ENCODE measurements at regions not wholly inside any gene's neighbourhood (a gene's known extent, or its start where the extent isn't known, plus 50 kb on each side); places are given as distances from the start of the nearest gene placed in this dataset.

- H3K36me3 ChIP-seq (replicated peaks; ENCODE audit: control insufficient read depth, insufficient read depth, low read length) = no peaks in the 10 kb centered on the region
- DNase-seq = no peak
- no peaks in the 10 kb centered on the region for H3K27me3 ChIP-seq (ENCODE audit: control insufficient read depth, insufficient read depth, low read length)
- no peak overlapping the region for H3K4me3 ChIP-seq (ENCODE audit: insufficient read depth, low read depth, low read length)
Observed at GRCh38 chr5:61274511-61274911, 57.5 kb upstream of the ZSWIM6 start.

GRCh38 chr5:61275841-61276240 lies 56.2 kb upstream of the ZSWIM6 start:
- Histone ChIP-seq H3K4me3 (ENCODE audit: insufficient read depth, low read depth, low read length) (no peak overlapping the region), H3K36me3 (replicated peaks; ENCODE audit: control insufficient read depth, insufficient read depth, low read length) (no peaks in the 10 kb centered on the region), H3K27me3 (ENCODE audit: control insufficient read depth, insufficient read depth, low read length) (no peaks in the 10 kb centered on the region)
- DNase-seq = no peak

GRCh38 chr5:61277190-61277589 lies 54.9 kb upstream of the ZSWIM6 start:
- Histone ChIP-seq H3K4me3 (ENCODE audit: insufficient read depth, low read depth, low read length) (no peak overlapping the region), H3K27me3 (ENCODE audit: control insufficient read depth, insufficient read depth, low read length) (no peaks in the 10 kb centered on the region), H3K36me3 (replicated peaks; ENCODE audit: control insufficient read depth, insufficient read depth, low read length) (no peaks in the 10 kb centered on the region)
- peak; percentile 30 for DNase-seq

- Histone ChIP-seq H3K27me3 (ENCODE audit: control insufficient read depth, insufficient read depth, low read length) (no peaks in the 10 kb centered on the region), H3K4me3 (ENCODE audit: insufficient read depth, low read depth, low read length) (no peak overlapping the region), H3K36me3 (replicated peaks; ENCODE audit: control insufficient read depth, insufficient read depth, low read length) (no peaks in the 10 kb centered on the region)
- DNase-seq = no peak
Observed at GRCh38 chr5:61277781-61278180, 54.3 kb upstream of the ZSWIM6 start.

GRCh38 chr5:61279725-61280124 lies 52.3 kb upstream of the ZSWIM6 start:
- H3K36me3 ChIP-seq (replicated peaks; ENCODE audit: control insufficient read depth, insufficient read depth, low read length) = no peaks in the 10 kb centered on the region
- no peaks in the 10 kb centered on the region for H3K27me3 ChIP-seq (ENCODE audit: control insufficient read depth, insufficient read depth, low read length)
- no peak for DNase-seq

GRCh38 chr5:61280205-61280604 lies 51.9 kb upstream of the ZSWIM6 start:
- no peak overlapping the region for H3K4me3 ChIP-seq (ENCODE audit: insufficient read depth, low read depth, low read length)
- H3K27me3 ChIP-seq (ENCODE audit: control insufficient read depth, insufficient read depth, low read length) = no peaks in the 10 kb centered on the region
- no peaks in the 10 kb centered on the region for H3K36me3 ChIP-seq (replicated peaks; ENCODE audit: control insufficient read depth, insufficient read depth, low read length)
- DNase-seq = no peak

More at GRCh38 chr5:61279725-61280124, 52.3 kb upstream of the ZSWIM6 start:
- H3K4me3 ChIP-seq (ENCODE audit: insufficient read depth, low read depth, low read length) = no peak overlapping the region

- H3K4me3 ChIP-seq (ENCODE audit: insufficient read depth, low read depth, low read length) = no peak overlapping the region
- H3K36me3 ChIP-seq (replicated peaks; ENCODE audit: control insufficient read depth, insufficient read depth, low read length) = no peaks in the 10 kb centered on the region
- DNase-seq = no peak
- H3K27me3 ChIP-seq (ENCODE audit: control insufficient read depth, insufficient read depth, low read length) = no peaks in the 10 kb centered on the region
Observed at GRCh38 chr5:61280761-61281427, 51.2 kb upstream of the ZSWIM6 start.

- H3K36me3 ChIP-seq (replicated peaks; ENCODE audit: control insufficient read depth, insufficient read depth, low read length) = no peaks in the 10 kb centered on the region
- no peak overlapping the region for H3K4me3 ChIP-seq (ENCODE audit: insufficient read depth, low read depth, low read length)
- DNase-seq = no peak
- no peaks in the 10 kb centered on the region for H3K27me3 ChIP-seq (ENCODE audit: control insufficient read depth, insufficient read depth, low read length)
Observed at GRCh38 chr5:61281686-61282085, 50.4 kb upstream of the ZSWIM6 start.
